ENCODE measurements at regions not wholly inside any gene's neighbourhood (a gene's known extent, or its start where the extent isn't known, plus 50 kb on each side); places are given as distances from the start of the nearest gene placed in this dataset.

DNA sequence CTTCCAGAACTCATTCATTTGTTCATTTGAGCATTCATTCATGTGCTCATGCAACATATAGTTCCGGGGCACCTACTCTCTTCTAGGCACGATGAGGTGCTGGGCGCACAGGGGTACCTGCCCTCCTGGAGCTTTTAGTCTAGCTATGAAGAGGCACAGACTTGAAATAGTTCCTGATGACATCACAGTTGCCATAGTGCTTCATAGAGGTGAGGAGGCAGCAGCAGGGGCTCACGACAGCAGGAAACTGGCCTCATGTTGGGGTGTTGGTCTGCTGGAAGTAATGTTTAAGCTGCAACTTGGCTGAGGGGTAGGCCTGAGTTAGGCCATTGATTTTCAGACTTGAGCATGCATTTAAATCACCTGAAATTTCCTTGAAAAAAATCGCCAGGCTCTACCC, 195.5 kb downstream of the PHETA1 start:
- no peak for DNase-seq

DNA sequence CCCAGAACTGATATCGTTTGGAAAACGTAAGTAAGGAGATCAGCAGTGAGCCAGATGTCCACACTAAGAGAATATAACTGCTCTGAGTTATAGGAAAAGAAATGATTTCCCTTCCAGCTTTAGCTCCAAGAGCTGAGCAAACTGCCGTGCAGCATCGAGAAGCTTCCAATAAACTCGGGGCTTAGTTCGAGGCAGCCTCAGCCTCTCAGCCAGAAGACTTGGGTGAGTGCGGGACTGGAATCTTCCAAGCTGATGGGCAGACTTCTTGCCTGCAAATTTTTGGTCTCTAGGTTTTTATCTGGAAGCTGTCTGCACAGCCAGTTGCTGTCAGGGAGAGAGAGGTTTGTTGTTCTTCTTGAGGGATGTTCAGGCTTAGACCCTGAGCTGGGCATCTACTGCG, 196.1 kb downstream of the PHETA1 start:
- no peak for DNase-seq

DNA sequence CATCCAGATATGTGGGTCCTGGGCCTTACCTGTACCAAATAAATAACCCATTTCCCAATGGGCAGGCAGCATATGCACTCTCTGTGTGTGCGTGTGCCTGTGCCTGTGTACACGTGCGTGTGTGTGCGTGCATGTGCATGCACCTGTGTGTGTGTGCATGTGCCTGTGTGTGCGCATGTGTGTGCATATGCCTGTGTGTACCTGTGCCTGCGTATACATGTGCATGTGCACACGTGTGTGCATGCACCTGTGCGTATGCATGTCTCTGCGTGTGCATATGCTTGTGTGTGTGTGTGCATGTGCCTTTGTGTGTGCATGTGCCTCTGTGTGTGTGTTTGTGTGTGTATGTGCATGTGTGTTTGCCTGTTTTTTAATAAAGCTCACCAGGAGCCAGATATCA, 197.1 kb downstream of the PHETA1 start:
- no peak for DNase-seq

DNA sequence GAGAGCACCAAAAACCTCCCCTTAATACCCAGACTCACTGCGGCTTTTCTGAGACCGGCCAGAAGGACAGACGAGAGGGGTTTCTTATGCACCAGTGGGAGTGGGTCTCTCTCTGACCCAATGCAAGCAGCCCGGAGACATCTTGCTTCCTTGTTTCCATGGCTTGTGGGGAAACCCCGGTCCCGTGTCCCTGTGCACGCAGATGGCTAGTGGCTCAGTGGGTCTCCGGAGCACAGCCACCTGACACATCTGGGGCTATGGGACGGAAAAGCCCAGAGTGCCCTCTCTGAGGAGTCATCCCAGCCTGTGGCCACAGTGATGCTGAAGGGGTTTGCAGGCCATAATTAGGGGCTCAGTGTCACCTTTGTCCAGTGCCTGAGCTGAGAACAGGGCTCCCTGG, 197.6 kb downstream of the PHETA1 start:
- DNase-seq: no peak

DNA sequence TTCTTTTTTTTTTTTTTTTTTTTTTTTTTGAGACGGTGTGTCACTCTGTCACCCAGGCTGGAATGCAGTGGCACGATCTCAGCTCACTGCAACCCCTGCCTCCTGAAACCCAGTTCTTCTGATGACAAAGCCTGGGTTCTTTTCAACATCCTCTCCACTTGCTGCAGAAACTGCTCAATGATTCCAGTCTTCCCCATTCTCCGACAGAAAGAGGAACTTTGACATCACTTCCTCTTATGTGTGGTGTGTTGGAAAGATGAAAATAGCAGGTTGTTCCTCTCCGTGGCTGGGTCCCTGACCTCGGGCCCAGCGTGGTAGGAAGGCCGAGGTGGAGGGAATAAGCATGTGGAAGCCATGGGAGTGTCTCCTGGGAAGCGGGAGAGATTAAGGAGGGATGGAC, 198.4 kb downstream of the PHETA1 start:
- DNase-seq: no peak

DNA sequence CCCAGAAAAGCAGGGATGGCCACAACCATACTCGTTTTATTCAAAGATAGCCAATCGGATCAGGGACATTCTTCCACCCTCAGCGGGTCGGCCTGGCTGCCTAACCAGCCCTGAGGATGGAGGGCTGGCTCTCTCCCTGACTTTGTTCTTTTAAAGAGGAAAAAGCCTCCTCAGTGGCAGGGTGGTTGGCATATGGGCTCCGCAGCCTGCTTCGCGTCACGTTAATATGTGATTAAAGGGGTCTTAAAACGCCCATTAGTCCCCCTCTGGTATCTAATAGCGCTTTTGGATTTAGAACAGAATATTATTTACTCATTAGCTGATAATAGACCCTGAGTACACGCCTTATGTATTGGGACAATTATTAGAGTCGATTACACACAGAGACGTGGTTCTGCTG, 199.4 kb downstream of the PHETA1 start:
- DNase-seq: no peak

DNA sequence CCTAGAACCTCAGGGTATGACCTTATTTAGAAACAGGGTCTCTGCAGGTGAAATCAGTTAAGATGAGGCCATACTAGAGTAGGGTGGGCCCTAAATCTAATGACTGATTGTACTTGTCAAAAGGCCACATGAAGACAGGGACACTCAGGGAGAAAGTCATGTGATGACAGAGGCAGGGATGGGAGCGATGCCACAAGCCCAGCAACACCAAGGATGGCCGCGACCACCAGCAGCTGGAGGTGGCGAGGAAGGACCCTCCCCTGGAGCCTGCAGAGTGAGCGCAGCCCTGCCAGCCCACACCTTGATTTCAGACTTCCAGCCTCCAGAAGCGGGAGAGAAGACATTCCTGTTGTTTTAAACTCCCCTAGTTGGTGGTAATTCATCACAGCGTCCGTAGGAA, 199.9 kb downstream of the PHETA1 start:
- DNase-seq: no peak

DNA sequence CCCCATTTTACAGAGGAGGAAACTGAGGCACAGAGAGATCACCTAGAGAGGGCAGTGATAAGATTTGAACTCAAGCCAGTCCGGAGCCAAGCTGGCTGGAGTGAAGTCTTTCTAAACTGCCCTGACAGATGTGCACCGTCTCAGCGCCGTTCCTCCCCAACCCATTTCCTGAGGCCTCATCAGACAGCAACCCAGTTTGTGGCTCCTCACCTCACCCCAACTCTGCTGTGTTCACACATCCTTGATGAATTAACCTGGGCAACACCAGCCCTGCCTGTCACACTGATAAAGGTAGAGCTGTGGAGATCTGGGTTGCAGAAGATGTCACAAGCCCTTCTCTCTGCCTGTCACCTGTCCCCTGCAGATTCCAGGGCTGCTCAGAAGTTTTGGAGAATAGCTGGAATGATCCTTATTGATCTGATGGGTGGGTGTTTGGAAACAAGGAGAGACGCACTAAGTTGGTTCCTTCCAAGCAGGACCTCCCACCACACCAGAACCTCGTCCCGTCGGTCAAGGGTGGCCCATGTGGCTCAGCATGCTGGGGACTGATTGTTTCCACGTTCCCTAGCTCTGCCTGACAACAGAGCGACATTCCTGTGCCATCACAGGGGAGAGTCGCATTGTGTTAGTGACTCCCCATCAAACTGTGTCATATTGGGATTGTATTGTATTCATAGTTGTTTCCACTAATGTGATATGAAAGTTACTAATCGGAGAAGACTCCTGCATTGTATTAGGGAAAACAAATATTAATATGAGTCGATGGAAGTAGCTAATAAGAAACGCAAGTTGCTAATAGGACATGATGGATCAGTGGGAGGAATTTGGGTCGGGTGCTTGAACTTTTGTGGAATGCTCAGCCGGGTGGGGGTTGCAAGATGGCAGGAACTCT, 200.6 kb downstream of the PHETA1 start:
- DNase-seq: no peak

DNA sequence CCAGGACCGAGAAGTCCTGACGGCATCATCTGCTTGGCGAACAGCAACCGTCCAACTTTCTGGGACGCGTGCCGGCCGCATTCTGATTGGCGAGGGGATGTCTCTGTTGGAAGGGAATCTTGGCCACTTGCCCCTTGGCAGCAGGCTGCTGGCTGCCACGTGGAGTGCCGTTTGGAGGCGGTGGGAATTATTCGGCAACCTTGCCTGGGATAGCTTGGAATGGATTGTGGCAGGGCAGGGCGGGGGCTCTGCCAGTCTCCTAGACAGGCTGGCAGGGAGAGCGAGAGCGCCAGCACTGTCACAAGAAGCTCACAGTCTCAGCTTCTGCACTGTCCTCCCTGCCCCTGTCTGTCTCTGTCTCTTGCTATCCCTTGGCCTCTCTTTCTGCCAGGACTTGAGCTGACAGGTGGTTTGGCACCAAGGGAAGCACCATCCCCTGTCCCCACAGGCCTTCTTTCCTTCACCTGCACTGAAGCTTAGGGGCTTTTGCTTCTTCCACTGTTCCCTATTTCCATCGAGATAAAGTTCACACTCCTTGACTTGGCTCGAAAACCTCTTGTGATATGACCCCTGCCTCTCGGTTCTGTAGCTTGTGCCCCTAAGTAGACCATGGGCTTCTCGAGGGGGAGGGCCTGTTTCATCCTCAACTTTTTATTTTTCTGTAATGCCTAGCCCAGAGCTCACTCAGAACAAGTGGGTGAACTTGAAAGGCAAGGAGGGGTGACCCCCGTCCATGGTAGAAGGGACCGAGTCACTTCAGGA, 201.9 kb downstream of the PHETA1 start:
- DNase-seq: no peak

DNA sequence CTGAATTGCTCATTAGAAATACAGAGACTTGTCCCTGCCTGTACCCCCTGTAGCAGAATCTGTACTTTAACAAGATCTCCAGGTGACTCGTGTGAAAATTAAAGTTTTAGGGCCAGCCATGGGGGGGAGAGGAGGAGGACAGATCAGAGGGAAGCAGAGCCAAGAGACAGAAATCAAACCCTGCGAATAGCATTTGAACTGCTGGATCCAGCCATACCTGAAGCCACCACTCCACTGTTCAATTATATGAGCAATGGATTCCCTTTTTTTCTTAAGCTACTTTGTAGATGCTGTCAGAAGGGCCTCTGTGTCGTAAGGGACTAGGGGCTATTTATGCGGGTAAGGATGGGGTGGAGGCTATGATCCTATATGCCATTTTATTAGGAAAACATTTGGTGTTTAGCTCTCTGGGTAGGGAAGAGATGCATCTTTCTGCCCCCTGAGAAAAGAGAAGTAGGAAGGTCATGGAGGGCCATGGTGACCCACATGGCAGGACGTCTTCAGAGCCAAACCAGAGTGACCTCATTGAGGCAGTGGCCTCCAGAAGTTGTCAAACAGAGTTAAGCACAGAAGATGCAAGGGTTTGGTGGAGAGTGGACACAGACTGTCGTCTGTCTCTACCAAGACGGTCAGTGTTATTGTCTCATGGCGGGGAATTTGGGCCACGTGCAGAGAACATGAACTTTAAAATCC, 203.9 kb downstream of the PHETA1 start:
- DNase-seq: no peak

DNA sequence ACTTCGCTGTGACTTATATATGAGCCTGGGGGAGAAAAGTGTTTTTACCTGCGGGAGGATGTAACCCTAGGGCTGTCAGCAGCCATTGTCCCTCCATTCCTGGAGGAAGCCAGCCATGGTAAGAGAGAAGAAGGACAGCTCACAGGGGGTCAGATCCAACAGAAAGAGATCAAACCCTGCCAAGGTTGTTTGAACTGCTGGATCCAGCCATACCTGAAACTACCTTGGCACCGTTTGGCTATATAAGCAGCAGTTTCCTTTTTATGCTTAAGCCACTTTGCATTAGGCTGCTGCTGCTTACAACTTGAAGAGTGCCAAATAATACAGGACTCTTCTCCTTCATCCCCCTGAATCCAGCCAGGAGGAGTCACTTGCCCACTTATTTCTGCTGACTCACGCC, 205.5 kb downstream of the PHETA1 start:
- no peak for DNase-seq

DNA sequence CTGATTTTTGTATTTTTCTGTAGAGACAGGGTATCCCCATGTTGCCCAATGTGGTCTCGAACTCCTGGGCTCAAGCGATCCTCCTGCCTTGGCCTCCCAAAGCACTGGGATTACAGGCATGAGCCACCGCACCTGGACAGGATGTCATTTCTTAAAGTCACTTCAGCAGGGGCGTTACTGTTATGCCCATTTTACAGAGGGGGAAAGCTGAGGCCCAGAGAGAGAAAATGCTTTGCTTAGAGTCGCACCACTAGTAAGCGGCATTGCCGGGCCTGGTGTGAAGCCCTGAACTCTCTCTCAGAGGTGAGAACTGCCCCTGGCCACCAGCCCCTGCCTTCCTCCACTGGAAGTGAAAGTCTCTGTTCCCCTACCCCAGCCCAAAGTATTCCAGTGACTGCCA, 207.0 kb downstream of the PHETA1 start:
- DNase-seq: no peak

DNA sequence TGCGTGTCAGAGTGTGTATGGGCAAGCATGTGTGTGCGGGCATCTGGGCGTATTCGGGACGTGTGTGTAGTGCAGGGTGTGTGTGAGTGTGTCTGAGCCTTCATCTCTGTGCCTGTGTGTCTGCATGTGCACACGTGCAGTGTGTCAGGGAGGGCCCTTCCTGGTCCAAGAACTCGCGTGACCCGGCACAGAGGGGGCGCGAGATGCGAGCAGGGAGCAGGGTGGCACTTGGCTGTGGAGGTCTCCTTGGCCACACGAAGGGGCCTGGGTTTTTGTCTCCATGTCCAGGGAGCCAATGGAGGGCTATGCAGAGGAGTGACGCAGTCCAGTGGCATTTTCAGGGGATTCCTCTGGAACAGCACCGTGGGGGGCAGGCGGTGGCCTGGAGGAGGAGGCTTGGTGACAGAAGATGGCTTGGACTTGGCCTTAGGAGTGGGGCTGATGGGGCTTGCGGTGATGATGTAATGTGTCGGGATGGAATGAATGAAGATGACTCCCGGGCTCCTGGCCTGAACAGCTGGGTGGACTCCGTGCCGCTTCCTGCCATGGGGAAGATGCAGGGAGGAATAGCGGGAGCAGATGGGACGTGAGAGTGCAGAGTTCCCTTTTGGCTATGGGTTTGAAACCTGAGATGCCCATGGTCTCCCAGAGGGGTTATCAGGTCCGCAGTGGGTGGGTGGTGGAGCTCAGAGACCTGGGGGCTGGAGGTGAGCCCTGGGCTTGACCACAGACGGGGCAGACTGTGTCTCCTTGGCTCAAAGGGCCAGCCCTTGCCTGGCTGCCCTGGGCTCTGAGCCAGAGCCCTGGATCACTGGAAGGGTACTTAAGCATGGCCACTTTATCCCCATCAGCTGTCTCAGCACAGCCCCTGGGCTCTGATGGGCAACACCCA, 208.3 kb downstream of the PHETA1 start:
- DNase-seq: peak; percentile 8

DNA sequence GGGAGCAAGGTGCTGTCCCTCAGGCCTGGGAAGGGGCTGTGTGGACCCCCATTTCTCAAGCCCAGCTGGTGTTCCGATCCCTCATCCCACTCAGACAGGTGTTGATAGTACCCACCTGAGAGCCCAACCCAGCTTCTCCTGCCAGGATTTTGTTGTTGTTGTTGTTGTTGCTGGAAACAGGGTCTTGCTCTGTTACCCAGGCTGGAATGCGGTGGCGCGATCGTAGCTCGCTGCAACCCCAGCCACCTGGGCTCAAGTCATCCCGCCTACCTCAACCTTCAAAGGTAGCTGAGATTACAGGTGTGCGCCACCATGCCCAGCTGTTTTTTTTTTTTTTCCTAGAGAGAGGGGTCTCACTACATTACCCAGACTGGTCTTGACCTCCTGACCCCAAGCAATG, 209.9 kb downstream of the PHETA1 start:
- no peak for DNase-seq

DNA sequence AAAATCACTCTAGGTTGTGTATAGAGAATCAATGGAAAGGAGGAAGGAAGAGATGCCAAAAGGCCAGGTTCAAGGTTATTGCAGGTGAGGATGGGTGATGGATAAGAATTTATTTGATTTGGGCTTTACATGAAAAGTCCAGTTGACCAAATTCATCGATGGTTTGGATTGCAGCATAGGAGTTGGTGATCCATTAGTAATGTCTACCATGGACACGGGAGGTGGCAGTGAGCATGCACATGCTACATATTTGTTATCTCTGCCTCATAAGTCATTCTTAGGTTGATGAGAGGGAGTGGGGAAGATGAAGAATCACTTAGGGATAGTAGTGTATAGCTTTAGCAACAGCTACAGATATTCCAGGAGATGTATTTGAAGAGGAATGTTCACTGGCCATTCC, 211.4 kb downstream of the PHETA1 start:
- no peak for DNase-seq

DNA sequence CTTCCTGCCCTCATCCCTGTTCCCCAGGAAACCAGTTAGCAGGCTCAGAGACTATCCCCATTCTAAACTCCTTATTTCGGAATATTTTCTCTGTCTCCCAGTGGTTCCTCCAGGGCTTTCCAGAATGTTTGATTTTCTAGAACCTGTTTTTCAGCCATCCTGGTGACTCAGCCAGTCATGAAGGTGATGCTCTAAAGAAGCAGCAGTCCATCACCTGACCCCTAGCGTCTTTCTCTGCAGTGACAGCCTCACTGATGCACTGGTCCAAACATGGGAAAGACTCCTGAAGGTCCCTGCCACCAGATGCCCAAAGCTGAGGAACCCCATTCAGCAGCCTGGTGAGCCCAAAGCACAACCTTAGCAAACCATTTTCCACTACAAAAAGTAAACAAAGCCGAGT, 212.6 kb downstream of the PHETA1 start:
- no peak for DNase-seq

DNA sequence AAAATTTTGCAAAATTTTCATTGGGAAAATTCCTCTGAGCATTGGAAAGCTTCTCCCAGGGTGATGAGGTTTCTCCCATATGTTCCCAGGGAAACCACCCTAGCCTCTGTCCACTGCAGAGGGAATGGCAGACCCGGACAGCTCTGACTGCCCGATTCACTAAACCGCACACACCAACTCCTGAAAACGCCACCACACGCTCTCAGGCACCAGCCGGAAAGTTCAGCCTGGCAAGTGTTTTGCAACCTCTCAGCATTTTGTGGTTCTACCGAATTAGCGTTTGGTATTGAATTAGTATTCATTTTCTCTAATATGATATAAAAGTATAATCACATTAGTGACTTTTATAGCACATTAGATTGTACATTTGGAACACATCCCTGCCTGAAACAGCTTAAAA, 213.4 kb downstream of the PHETA1 start:
- no peak for DNase-seq

DNA sequence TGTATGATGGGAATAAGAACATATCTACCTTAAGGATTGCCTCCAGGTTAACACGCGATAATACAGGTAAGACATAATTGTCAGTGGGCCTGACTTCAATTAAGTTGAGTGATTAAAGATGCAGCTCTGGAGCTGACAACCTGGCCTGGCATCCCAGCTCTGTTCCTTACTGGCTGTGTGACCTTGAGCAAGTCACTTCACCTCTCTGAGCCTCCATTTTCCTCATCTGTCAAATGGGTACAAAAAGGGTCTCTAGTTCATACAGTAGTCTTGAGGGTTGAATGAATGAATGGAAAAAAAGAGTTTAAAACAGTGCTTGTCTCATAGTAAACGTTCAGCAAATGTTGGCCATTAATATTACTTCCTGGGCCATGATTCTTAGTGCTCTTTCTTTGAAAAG, 213.9 kb downstream of the PHETA1 start:
- no peak for DNase-seq

DNA sequence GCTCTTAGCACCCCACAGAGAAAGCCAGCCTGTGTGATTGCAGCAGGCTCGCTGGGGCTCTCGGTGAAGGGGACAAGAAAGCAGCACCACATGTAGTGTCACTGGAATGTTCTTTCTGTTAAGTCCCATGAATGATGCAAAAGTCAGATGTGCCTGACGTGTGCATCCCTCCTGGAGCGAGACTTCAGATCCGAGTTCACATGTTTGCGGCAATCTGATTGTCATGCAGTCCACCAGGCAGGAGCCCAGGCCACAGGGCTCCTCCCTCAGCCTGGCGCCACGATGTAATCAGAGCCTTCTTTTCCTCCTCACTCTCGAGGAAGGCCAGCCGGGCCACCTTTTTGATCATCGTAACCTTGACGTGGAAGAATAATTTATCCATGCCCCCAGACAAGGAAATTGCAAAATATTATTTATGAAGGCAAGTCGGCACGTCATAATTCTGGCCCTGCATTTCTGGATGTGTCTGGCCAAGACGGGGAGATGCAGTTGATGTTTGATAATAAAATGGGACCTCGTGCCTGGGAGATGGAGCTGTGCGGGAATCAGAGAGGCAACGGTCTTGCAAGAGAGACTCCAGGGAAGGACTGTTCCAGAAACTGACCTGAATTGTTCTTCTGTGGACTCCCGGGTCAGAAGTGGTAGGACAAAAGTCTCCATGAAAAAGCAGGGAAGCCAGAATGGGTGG, 214.6 kb downstream of the PHETA1 start:
- no peak for DNase-seq

DNA sequence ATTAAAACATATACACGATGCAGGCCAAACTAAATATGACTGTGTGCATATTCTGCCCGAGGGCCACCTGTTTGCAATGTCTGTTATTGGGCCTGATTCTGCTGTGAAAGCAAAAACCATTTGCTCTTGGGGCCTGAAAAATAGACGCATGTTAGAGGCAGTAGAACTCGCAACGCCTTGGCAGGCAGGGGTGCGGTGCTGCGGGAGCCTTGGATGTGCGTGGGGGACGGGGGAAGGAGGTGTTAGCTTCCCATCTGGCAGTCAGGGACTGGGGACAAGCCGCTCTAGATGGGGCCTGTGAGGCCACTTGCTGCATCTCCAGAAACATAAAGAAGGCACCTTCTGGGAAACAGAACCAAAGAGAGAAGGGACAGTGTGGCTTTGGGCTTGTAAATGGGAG, 216.3 kb downstream of the PHETA1 start:
- DNase-seq: no peak

DNA sequence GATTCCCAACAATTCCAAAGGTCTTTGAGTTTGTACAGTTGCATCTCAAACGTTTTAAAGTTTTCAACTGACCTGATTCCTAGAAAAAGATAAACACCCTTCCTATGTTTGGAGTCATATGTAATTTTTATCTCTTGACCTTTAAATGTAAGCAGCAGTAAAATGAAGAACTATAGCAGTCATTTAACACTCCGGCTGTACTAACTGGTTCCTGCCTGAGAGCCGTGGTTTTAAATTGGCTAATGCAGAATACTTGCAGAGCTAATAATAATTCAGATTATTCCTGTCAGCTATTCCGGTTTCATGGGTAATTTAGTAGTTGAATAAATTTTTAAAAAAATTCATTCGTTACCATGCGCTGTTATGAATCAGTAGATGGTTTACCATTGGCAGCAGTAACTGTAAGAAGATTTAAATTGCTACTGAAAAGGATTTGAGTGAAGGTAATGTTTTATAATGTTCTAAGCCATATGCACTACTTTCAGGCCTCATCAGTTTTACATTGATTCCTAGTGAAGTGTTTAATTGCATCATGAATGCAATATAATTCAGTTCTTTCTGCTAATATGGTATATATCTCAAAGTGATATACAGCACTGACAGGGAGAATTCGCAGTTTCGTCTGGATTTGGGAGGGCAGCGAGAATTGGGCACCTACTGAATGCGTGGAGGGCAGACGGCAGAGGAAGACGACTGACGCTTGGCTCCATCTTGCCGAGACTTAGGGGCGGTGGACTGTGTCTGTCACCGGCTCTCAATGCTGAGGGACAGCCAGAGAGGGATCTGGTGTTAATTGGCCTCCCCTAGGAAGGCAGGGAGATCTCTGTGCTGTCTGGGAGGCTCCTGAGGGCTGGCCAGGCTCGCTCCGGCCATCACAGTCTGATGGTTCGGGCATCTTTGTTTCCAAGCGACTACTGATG, 217.7 kb downstream of the PHETA1 start:
- DNase-seq: no peak
